Activated CD8-positive, alpha-beta memory T cell treated with anti-CD3 and anti-CD28 coated beads for 4 hours (primary cell): ENCODE measurements at regions not wholly inside any gene's neighbourhood (a gene's known extent, or its start where the extent isn't known, plus 50 kb on each side); places are given as distances from the start of the nearest gene placed in this dataset.

Experiments
- DNase-seq, 2 donors: peaks; one replicate each; pipeline ENCODE4 v3.0.0-alpha.2; 2020; ENCODE audit warnings: low read depth in 2 of 2

GRCh38 chr5:124234022-124234769, 512.2 kb downstream of the ZNF608 start:
- no peak for DNase-seq

DNA sequence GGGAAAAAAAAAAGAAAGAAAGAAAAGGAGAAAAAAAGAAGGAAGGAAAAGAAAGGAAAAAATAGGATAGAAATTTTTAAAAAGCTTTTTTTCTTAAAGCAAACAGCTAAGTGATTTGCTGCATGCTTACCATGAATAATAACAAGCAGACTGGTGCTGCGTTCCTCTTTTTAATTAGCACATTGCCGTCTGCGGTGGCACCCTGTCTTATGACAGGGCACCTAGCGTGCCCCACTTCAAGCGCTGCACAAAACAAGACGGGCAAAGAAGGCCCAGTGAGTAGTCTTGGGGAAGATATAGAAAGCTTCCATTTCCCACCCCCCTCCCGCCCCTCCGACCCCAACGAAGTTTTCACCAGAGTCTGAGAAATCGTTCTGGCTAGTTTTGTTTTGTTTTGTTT, 513.9 kb downstream of the ZNF608 start:
- DNase-seq, result no peak

GRCh38 chr5:124231802-124232201, 514.6 kb downstream of the ZNF608 start:
- no peak for DNase-seq

GRCh38 chr5:124231230-124231629, 515.2 kb downstream of the ZNF608 start:
- DNase-seq, result no peak

DNA sequence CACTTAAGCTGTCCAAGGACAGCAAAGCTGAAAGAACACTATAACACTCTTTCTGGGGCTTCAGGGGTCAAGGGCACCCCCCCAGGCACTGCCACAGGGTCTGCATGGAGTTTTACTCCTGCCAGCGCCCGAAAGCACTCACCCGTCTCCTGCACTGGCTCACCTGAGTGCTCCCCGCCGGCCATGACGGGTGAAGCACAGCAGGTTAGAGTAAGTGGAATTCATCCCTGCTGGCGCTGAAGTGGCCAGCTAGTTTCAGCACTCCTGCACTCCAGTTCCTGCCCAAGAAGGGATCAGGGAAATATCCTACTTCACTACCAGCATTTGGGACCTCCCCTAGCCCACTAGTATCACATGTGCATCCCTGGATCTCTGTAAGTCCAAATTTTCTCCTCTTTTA, 516.0 kb downstream of the ZNF608 start:
- no peak for DNase-seq

GRCh38 chr5:124229352-124229751, 517.1 kb downstream of the ZNF608 start:
- no peak for DNase-seq

DNA sequence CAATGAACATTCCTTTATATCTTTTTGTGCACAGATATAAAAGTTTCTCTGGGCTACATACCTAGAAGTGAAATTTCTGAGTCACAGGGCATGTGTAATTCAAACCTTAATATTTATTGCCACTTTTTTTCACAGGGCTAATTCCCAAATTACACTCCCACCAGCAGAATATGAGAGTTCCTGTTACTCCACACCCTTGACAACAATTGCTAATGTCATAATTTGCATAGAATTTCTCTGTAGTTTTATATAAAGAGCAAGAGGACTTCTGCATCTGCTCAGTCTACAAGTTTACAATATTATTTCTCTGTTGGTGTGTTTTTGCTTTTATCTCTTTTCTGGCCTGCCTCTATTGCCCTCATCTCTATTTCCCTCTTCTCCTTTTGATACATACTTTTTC, 518.5 kb downstream of the ZNF608 start:
- DNase-seq, result no peak

- no peak for DNase-seq
These were observed 526.0 kb downstream of the ZNF608 start for GRCh38 chr5:124220418-124220817.

GRCh38 chr5:124212934-124213333, 533.5 kb downstream of the ZNF608 start:
- DNase-seq, result no peak

DNA sequence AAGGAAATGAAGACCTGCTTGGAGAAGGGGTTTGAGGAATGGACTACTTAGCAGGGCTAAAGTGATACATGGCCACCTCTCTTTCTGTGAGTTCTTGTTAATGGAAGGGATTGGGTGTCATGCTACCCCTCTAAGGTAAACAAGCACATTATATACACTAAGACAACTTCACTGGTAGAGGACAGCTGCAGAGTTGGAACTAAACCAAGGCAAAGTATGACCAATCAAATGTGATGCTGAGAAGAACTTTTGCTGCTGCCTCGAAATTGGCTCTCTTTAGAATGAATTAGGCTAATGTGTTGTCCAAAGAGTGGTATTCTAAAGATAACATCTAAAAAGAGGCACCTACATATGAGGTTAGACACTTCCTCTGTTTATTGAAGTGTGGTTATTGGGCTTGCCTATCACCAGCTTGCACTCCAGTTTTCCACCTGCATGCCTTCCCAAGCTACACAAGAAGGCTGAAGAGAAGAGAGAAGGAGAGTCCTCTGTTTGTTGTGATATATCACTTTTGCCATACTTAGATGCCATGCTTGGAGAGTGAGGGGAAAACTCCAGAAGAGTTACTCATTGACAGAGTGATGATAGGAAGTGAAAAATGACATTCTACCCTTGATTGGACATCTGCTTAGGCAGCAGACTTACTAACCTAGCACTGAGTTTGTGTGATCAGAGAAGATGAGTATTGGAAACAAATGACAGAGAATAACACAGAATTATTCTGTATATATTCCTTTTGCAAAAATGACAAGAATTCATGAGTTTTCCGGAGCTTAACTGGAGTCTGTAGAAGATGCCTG, 536.1 kb downstream of the ZNF608 start:
- DNase-seq, result no peak

DNA sequence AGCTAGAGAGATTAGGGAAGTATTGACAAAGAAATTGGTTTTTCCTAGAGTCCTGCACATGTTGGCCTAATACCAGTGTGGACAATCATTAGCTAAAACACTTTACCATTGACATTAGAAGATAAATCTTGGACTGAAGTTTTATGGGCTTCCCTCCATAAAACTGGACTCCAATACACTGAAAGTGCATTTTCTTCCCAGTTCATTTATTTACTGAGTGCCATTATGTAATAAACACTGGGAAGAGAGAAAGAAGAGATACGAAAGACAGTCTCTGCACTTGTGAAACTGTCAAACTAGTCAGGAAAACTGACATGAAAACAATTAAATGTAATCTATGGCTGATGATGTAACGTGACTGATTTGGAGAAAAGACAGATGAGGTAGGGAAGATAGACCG, 539.3 kb downstream of the ZNF608 start:
- no peak for DNase-seq

GRCh38 chr5:124206540-124206939, 539.9 kb downstream of the ZNF608 start:
- no peak for DNase-seq

GRCh38 chr5:124203303-124203702, 543.1 kb downstream of the ZNF608 start:
- no peak for DNase-seq

DNA sequence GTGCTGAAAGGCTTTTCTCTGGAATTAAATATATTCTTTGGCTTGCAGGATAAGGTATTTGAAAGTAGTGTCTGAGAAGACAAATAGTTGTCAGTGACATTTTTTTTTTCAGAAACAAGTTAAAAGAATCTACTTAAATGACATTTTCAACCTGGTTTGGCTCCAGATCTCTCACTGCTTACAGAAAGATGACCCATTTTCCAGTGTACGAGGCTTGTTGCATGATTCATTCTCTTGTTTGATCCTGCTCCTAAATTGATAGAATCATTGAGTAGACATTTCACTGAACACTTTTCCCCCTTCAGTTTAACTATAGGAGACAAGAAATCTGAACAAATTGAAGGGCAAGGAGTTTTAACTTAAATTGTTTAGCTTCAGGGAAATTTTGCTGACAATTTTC, 546.1 kb downstream of the ZNF608 start:
- no peak for DNase-seq

DNA sequence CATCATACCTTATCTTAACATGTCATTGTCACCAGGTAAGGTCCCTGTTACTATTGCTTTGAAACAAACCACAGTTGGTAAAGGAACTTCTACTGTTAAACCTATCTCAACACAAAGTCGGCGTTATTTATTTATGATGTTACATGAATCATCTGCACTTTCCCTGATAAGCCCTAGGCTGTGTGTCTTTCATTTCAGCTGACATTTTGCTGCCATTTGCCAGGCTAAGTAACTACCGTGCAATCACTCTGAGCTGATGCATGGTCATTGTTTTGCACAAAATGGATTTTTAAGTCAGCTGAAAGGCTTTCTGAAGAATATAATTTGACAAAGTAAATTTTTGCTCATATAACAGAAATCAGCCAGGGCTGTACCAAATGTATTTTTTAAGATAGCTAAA, 546.5 kb downstream of the ZNF608 start:
- DNase-seq, result no peak

DNA sequence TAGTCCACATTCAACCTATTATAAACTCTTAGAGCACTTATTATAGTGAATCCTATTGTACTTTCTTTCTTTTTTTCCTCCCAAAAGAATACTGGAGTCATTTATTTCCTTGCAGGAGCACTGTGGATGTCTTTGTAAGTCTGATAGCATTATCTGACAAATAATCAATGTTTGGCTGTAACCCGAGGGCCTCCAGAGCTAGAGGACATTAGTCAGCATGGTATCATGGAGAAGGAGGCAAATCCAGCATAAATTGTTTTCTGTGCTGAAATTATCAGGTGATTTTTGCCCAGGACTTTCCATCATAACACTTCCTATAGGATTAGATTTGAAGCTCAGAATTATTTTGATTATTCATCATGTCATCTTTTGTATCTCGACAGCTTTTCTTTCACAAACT, 551.0 kb downstream of the ZNF608 start:
- no peak for DNase-seq

DNA sequence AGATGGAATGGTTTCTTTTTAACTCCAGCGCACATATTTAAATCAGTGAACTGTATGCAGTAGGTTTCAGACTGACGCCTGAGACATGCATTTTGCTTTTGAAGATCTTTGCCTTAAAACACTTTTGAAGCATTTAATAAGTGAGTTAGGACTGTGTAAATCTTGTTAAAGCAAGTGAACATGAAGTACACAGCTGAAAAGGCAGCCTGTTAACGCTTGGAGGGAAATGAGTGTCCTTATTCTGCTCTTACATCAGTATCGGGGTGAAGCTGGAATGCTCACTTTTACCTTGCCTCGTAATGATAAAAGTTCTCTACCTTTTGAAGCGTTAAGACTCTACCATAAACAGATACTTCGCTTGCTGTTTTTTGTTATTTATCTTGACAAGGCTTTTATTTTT, 552.2 kb downstream of the ZNF608 start:
- no peak for DNase-seq

DNA sequence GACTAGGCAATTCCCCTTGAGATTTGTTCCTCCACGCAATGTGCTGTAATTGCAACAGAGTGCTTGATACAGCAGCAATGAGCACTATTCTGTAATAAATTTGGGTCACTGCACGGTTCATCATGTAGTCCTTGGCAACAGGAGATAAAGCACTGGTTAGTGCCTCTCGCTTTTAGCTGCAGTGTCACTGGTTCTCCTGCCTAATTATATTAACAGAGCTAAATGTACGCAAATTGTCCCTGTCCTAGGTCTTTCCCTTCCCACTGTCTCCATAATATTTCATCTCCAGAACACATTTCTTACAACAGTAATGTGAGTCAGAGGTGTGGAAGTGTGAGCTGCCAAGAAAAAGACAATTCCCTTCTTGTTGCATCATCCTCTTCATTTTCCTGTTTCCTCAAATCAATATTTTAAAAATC, 553.1 kb downstream of the ZNF608 start:
- DNase-seq, result no peak

DNA sequence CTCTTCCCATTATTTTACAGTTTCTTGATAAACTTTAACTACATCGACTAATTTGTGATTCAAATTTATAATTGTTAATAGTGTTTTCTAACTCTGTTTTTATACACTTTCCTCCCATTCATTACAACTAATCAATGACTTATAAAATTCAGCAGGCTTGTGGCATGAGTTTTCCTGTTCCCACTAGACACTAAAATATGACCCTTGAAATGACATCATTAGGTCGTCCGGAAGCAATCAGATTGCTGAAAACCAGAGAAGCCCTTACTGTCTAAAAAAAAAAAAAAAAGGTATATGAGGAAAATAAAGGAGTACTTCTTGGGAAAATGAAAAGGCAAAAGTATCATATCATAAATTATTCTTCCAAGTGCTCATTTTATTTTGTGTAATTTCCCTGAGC, 553.7 kb downstream of the ZNF608 start:
- DNase-seq, result no peak

- no peak for DNase-seq
These were observed 560.7 kb downstream of the ZNF608 start for GRCh38 chr5:124185716-124186115.

- DNase-seq, result no peak
These were observed 564.3 kb downstream of the ZNF608 start for GRCh38 chr5:124182133-124182532.

DNA sequence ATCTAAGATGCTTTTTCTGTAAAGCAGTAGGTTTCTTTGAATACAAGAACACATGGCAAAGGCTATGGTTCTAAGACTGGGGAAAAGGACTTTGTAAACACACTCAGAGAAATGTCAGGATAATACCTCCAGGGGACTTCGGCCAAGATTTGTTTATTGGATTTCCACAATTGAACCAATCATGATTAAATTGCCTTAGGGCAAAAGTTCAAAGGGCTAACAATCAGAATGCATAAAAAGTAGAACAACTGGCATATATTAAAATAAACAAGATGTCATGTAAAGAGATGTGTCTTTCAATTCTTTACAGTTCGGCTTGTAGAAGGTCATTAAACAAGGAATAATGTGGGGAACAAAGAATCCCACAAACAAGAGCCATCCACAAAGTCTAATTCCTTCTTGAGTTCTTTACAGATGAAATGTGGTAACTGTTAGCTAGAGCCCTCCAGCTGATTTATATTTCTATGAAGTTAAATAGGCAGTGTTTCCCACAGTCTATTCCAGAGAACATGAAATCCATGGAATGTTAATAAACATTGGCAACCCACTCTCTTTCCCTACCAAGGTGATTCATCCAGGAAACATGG, 565.5 kb downstream of the ZNF608 start:
- no peak for DNase-seq

DNA sequence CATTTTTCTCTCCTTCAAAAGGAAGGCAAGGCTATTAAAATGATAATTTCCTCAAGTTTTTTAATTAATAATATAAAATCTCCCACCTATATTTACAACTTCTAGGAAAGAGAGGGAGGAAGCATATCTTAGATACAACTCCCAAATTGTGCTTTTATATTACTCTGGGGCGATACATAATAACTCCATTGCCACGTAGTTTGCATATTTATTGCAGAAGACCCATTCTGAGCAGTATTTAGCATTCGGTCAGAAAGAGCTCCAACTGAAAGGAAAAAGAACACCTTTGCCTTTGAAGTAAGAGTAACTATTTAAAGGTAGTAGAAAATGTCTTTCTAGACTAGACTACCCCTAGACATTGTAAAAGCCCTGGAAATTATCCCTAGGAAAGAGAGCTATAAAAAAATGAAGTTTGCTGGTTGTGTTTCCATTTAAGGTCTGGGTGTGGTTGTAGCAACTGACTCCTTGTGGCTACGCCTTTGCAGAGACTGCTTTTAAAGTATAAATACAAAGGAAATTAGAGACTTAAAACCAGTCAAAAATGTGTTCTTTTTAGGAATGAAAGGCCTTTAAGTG, 566.1 kb downstream of the ZNF608 start:
- DNase-seq, result no peak
